ENCODE measurements at regions not wholly inside any gene's neighbourhood (a gene's known extent, or its start where the extent isn't known, plus 50 kb on each side); places are given as distances from the start of the nearest gene placed in this dataset.

DNA sequence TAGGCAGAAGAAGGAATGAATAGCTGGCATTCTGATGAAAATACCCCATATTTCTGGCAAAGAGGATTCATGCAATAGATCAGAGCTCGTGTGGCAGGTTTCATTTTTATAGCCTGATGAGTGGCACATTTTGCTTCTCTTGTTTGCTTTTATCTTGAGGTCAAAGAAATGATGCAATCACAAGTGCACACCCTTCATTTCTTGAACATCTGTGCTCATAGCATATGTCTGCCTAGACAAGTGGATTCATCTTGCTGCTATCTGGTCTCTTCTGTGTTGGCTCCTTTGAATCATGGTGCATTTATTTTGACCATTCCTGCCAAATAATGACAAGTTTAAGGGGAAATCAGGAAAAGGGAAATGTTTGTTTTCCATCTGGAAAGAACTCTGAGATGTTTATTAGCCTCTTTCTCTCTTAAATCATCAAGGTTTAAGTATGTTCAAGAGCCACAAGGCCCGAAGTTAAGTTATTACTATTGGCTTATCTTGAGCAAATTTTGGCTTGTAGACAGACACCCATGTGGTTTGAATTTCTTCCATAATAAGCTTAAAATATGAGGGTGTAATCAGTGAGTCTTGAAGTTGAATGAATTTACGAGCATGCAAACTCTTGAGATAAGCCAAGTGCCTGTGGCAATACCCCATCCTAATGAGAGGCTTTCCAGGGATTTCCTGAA lies 59.3 kb upstream of the HS3ST1 start:
- TF ChIP-seq ZNF274 (IDR thresholded peaks at IDR 0.05; ENCODE audit: low read depth, low read length) (no peak), YY1 (IDR thresholded peaks at IDR 0.05; ENCODE audit: insufficient read depth, insufficient read length) (no peak)

Measured in NT2/D1 (cell line).